Adrenal gland (tissue), 5 donors: ENCODE measurements at regions not wholly inside any gene's neighbourhood (a gene's known extent, or its start where the extent isn't known, plus 50 kb on each side); places are given as distances from the start of the nearest gene placed in this dataset.

Source experiments
- CTCF ChIP-seq, 6 experiments: fragments of 450-650 bp in 4 of 6; fragments of 200-600 bp in 2 of 6; sonication (generic) in 1 of 6; IDR thresholded peaks; 1 replicate in 5 of 6; 2 replicates in 1 of 6; pipeline versions ENCODE4 v1.5.1 to v1.8.0; 2016 to 2021; ENCODE audit warnings: antibody characterized with exemption in 6 of 6, mild to moderate bottlenecking in 2 of 6, moderate library complexity in 1 of 6
- POLR2A ChIP-seq, 2 donors: fragments of 450-650 bp; IDR thresholded peaks; one replicate each; pipeline ENCODE4 v1.6.1; 2017; ENCODE audit warnings: antibody characterized with exemption in 2 of 2, mild to moderate bottlenecking in 2 of 2, moderate library complexity in 1 of 2
- donor health status: DM: no; HTN: no; CAD: no.

- TF ChIP-seq CTCF (IDR thresholded peaks at IDR 0.05) (no peak), POLR2A (IDR thresholded peaks at IDR 0.05) (no peak)
Observed at GRCh38 chr13:59490651-59491050, 673.1 kb downstream of the DIAPH3 start.
